ENCODE measurements at regions not wholly inside any gene's neighbourhood (a gene's known extent, or its start where the extent isn't known, plus 50 kb on each side); places are given as distances from the start of the nearest gene placed in this dataset.

DNA sequence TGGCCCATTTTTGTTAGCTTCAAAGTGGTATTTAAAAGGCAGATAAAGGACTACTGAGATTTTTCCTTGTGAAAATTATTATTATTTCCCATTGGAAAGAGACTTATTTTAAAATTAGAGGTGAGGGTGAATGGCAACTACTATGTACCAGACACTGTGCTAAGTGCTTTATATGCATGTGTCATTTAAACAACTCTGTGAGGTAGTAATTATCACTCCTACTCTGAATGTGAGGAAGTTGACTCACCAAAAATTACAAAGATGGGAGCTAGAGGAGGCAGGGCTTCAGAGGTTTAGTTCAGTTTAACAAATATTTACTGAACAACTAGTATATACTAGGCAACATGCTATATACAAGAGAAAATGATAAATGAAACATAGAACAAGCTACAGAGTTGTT is 78.2 kb downstream of the MSL3 start:
- Histone ChIP-seq H2AFZ (ENCODE audit: low read depth, low read length) (no peak overlapping the region), H3K4me2 (ENCODE audit: insufficient read depth, low read length) (no peak overlapping the region), H3K9ac (ENCODE audit: low read depth, low read length) (no peak overlapping the region), H3K27me3 (ENCODE audit: insufficient read depth, low read length, poor library complexity) (no peaks in the 10 kb centered on the region), H4K20me1 (ENCODE audit: insufficient read depth, low read length) (no peaks in the 10 kb centered on the region), H3K36me3 (ENCODE audit: insufficient read depth, low read length) (no peaks in the 10 kb centered on the region), H3K4me3 (ENCODE audit: low read depth in 1 of 2, low read length in 2 of 2) (no peak overlapping the region), H3K9me3 (ENCODE audit: insufficient read depth, low read length, severe bottlenecking) (no peaks in the 10 kb centered on the region), H3K27ac (ENCODE audit: low read length) (no peak overlapping the region), H3K4me1 (ENCODE audit: insufficient read depth, low read length) (no peaks in the 10 kb centered on the region), H3K79me2 (ENCODE audit: insufficient read depth, low read length) (no peaks in the 10 kb centered on the region)
- ATAC-seq (ENCODE audit: insufficient read depth, low read depth) (no peak), DNase-seq (no peak)
- TF ChIP-seq EZH2 (IDR thresholded peaks at IDR 0.05; ENCODE audit: borderline replicate concordance, low read depth, low read length, severe bottlenecking) = no peak
- TF ChIP-seq, protein P1, sequence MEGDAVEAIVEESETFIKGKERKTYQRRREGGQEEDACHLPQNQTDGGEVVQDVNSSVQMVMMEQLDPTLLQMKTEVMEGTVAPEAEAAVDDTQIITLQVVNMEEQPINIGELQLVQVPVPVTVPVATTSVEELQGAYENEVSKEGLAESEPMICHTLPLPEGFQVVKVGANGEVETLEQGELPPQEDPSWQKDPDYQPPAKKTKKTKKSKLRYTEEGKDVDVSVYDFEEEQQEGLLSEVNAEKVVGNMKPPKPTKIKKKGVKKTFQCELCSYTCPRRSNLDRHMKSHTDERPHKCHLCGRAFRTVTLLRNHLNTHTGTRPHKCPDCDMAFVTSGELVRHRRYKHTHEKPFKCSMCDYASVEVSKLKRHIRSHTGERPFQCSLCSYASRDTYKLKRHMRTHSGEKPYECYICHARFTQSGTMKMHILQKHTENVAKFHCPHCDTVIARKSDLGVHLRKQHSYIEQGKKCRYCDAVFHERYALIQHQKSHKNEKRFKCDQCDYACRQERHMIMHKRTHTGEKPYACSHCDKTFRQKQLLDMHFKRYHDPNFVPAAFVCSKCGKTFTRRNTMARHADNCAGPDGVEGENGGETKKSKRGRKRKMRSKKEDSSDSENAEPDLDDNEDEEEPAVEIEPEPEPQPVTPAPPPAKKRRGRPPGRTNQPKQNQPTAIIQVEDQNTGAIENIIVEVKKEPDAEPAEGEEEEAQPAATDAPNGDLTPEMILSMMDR (IDR thresholded peaks at IDR 0.05; ENCODE audit: borderline replicate concordance, extremely low read depth, low read length, poor library complexity, severe bottlenecking) = no peak

DNA sequence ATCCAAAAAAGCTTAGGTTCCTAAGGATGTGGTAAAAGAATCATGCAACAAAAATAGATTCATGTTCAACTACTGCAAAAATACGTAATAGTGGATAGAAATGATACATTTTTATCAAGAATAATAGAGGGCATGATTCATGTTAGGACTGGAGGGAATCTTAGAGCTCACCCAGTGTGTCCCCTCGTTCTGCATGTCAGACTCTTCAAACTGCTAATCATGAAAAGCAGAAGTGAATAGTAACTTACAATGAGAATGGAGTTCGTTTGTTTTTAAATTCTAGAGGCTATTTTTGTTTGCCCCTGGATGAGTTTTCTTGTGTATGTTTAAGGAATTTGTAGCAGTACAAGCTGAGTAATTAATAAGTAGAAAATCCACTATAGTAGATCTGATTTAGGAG is 79.4 kb downstream of the MSL3 start:
- Histone ChIP-seq H3K4me3 (ENCODE audit: low read depth in 1 of 2, low read length in 2 of 2) (no peak overlapping the region), H3K36me3 (ENCODE audit: insufficient read depth, low read length) (no peaks in the 10 kb centered on the region), H3K27ac (ENCODE audit: low read length) (no peak overlapping the region), H3K9me3 (ENCODE audit: insufficient read depth, low read length, severe bottlenecking) (no peaks in the 10 kb centered on the region), H2AFZ (ENCODE audit: low read depth, low read length) (no peak overlapping the region), H3K4me1 (ENCODE audit: insufficient read depth, low read length) (no peaks in the 10 kb centered on the region), H4K20me1 (ENCODE audit: insufficient read depth, low read length) (no peaks in the 10 kb centered on the region), H3K9ac (ENCODE audit: low read depth, low read length) (no peak overlapping the region), H3K27me3 (ENCODE audit: insufficient read depth, low read length, poor library complexity) (no peaks in the 10 kb centered on the region), H3K4me2 (ENCODE audit: insufficient read depth, low read length) (no peak overlapping the region), H3K79me2 (ENCODE audit: insufficient read depth, low read length) (no peaks in the 10 kb centered on the region)
- DNase-seq (no peak), ATAC-seq (ENCODE audit: insufficient read depth, low read depth) (no peak)
- TF ChIP-seq EZH2 (IDR thresholded peaks at IDR 0.05; ENCODE audit: borderline replicate concordance, low read depth, low read length, severe bottlenecking) = no peak
- TF ChIP-seq, protein P1 (IDR thresholded peaks at IDR 0.05; ENCODE audit: borderline replicate concordance, extremely low read depth, low read length, poor library complexity, severe bottlenecking) = no peak

DNA sequence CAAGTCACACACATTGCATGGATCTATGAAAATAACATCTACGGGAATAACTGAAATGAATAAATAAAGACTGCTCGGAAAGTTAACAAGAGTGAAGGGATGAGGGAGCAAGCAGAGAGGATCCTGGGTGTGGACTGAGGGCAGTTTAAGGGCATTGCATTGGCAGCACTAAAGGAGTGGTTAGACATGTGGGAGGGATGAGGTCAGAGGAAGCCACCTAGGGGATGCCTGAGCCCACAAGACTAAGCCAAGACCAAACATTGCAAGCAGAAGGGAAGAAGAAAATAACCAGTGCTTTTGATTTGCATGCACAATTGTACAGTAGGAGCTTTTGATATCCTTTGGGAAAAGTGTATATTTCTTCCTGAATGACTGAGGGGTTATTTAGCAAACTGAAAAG is 106.1 kb downstream of the MSL3 start:
- TF ChIP-seq, protein P1 (IDR thresholded peaks at IDR 0.05; ENCODE audit: borderline replicate concordance, extremely low read depth, low read length, poor library complexity, severe bottlenecking) = no peak
- no peak for TF ChIP-seq EZH2 (IDR thresholded peaks at IDR 0.05; ENCODE audit: borderline replicate concordance, low read depth, low read length, severe bottlenecking)
- no peaks in the 10 kb centered on the region for H4K20me1 ChIP-seq (ENCODE audit: insufficient read depth, low read length)

More for the DNA sequence above, 106.1 kb downstream of the MSL3 start:
- Histone ChIP-seq H3K4me1 (ENCODE audit: insufficient read depth, low read length) (no peaks in the 10 kb centered on the region), H3K36me3 (ENCODE audit: insufficient read depth, low read length) (no peaks in the 10 kb centered on the region), H3K4me3 (ENCODE audit: low read depth in 1 of 2, low read length in 2 of 2) (no peak overlapping the region), H3K27me3 (ENCODE audit: insufficient read depth, low read length, poor library complexity) (no peaks in the 10 kb centered on the region), H3K9me3 (ENCODE audit: insufficient read depth, low read length, severe bottlenecking) (no peaks in the 10 kb centered on the region), H3K27ac (ENCODE audit: low read length) (no peak overlapping the region), H3K79me2 (ENCODE audit: insufficient read depth, low read length) (no peaks in the 10 kb centered on the region), H2AFZ (ENCODE audit: low read depth, low read length) (no peak overlapping the region), H3K9ac (ENCODE audit: low read depth, low read length) (no peak overlapping the region), H3K4me2 (ENCODE audit: insufficient read depth, low read length) (no peak overlapping the region)
- no peak for ATAC-seq (ENCODE audit: insufficient read depth, low read depth)
- DNase-seq = no peak

Data from DND-41 (cell line).